ENCODE measurements at regions not wholly inside any gene's neighbourhood (a gene's known extent, or its start where the extent isn't known, plus 50 kb on each side); places are given as distances from the start of the nearest gene placed in this dataset.

GRCh38 chr11:112805658-112806057 is 155.6 kb upstream of the NCAM1 start:
- CTCF ChIA-PET (ENCODE audit: partially characterized antibody), result interaction anchor here (1.6 to 2.5 kb wide), 2 partner anchors 10 to 19 kb away, joined by 3 to 14 read pairs; no protein-coding TSS in a partner anchor
- DNase-seq (ENCODE audit: low read depth in 1 of 2, low spot score in 2 of 2), result no peak
- TF ChIP-seq USF2 (IDR thresholded peaks at IDR 0.05; ENCODE audit: low read length), result no peak
- no peak for TF ChIP-seq GTF2F1 (IDR thresholded peaks at IDR 0.05; ENCODE audit: borderline replicate concordance, low read depth, low read length)
- no peak for TF ChIP-seq CTBP2 (IDR thresholded peaks at IDR 0.05; ENCODE audit: borderline replicate concordance, insufficient read depth, insufficient read length, low read length)
- no peak for TF ChIP-seq POU5F1 (IDR thresholded peaks at IDR 0.05; ENCODE audit: low read depth, low read length)
- no peak for TF ChIP-seq ATF2 (IDR thresholded peaks at IDR 0.05; ENCODE audit: low read length)
- no peak for TF ChIP-seq CHD2 (IDR thresholded peaks at IDR 0.05; ENCODE audit: low read length)
- TF ChIP-seq RXRA (IDR thresholded peaks at IDR 0.05; ENCODE audit: insufficient read depth, low read depth, low read length), result no peak
- no peak for TF ChIP-seq RBBP5 (IDR thresholded peaks at IDR 0.05; ENCODE audit: borderline replicate concordance, low read depth, low read length)
- TF ChIP-seq EP300 (IDR thresholded peaks at IDR 0.05; ENCODE audit: borderline replicate concordance in 1 of 2, low read depth in 2 of 2, low read length in 2 of 2), result no peak
- TF ChIP-seq, protein P1, sequence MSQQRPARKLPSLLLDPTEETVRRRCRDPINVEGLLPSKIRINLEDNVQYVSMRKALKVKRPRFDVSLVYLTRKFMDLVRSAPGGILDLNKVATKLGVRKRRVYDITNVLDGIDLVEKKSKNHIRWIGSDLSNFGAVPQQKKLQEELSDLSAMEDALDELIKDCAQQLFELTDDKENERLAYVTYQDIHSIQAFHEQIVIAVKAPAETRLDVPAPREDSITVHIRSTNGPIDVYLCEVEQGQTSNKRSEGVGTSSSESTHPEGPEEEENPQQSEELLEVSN (IDR thresholded peaks at IDR 0.05), result no peak

More at GRCh38 chr11:112805658-112806057, 155.6 kb upstream of the NCAM1 start:
- Histone ChIP-seq H4K8ac (ENCODE audit: extremely low read depth, insufficient read depth, low read length) (no peak overlapping the region), H4K5ac (ENCODE audit: insufficient read length, low read depth, low read length) (no peak overlapping the region), H4K20me1 (replicated peaks in 1 of 2; ENCODE audit: control insufficient read depth in 1 of 2, insufficient read depth in 2 of 2, low read length in 2 of 2) (no peaks in the 10 kb centered on the region), H3K4me1 (replicated peaks in 1 of 4; ENCODE audit: control insufficient read depth in 3 of 4, insufficient read depth in 4 of 4, low read length in 3 of 4) (peaks cover 0 to 8% (median 8%) of the 10 kb centered on the region in 4 experiments; a peak in 5 of 7 replicates), H2BK12ac (ENCODE audit: low read depth, low read length) (no peak overlapping the region), H3K9ac (replicated peaks in 1 of 4; ENCODE audit: extremely low read depth in 1 of 4, low read depth in 3 of 4, low read length in 3 of 4) (0 out of 7 replicates have a peak overlapping the region, but pooled peaks of 1 of the 4 experiments have one; percentile 20), H3K56ac (replicated peaks; ENCODE audit: insufficient read length, low read depth, low read length) (no peak overlapping the region), H3K23ac (ENCODE audit: insufficient read length) (no peak overlapping the region), H3K14ac (ENCODE audit: insufficient read length) (no peak overlapping the region), H3K27me3 (replicated peaks in 1 of 4; ENCODE audit: control insufficient read depth in 3 of 4, extremely low read depth in 1 of 4, insufficient read depth in 3 of 4, low read length in 3 of 4) (no peaks in the 10 kb centered on the region; a peak in 1 of 7 replicates), H3K4me3 (ENCODE audit: extremely low read depth in 1 of 4, insufficient read depth in 2 of 4, low read depth in 3 of 4, low read length in 4 of 4) (no peak overlapping the region), H3K36me3 (ENCODE audit: control insufficient read depth in 2 of 4, insufficient read depth in 4 of 4, low read length in 3 of 4) (no peaks in the 10 kb centered on the region), H2BK120ac (replicated peaks; ENCODE audit: low read depth, low read length) (peak overlapping the region; percentile 24), H3K18ac (ENCODE audit: extremely low read depth, low read length) (no peak overlapping the region), H3K79me2 (ENCODE audit: control insufficient read depth in 1 of 2, insufficient read depth in 2 of 2, low read length in 2 of 2) (no peaks in the 10 kb centered on the region), H2BK20ac (ENCODE audit: low read length) (no peak overlapping the region), H2BK5ac (ENCODE audit: low read depth, low read length) (no peak overlapping the region), H2AFZ (ENCODE audit: low read length) (no peak overlapping the region), H3K79me1 (ENCODE audit: low read depth, low read length) (no peaks in the 10 kb centered on the region), H3K27ac (ENCODE audit: low read depth, low read length) (no peak overlapping the region), H3K4me2 (ENCODE audit: insufficient read depth in 1 of 2, low read depth in 2 of 2, low read length in 2 of 2) (no peak overlapping the region), H2AK5ac (ENCODE audit: low read depth, low read length) (no peak overlapping the region), H4K91ac (replicated peaks; ENCODE audit: insufficient read length, low read length) (peak overlapping the region; percentile 17), H2BK15ac (ENCODE audit: low read length) (peak overlapping the region; percentile 77; the same call in 1 of the 2 replicates), H3K4ac (replicated peaks; ENCODE audit: insufficient read length, low read depth, low read length) (no peak overlapping the region), H3K23me2 (ENCODE audit: low read depth, low read length) (no peaks in the 10 kb centered on the region), H3K9me3 (ENCODE audit: insufficient read depth in 2 of 2, low read depth in 1 of 2, low read length in 1 of 2) (no peaks in the 10 kb centered on the region)
- whole genome bisulfite sequencing, 2 experiments (ENCODE audit: extremely low coverage in 1 of 2, insufficient coverage in 1 of 2, insufficient read length in 1 of 2, insufficient replicate concordance in 2 of 2, low coverage in 1 of 2, low lambda C conversion rate in 2 of 2, missing lambda C conversion rate in 1 of 2), result 72% methylated on average over 3 of the region's 3 CpGs; no CpG with 5 or more reads in 1 of the 2 experiments
- no peak for FAIRE-seq
- POLR2A ChIA-PET (ENCODE audit: partially characterized antibody), result interaction anchor here (0.5 kb wide), 1 partner anchor 1151 kb away, joined by 3 read pairs; no protein-coding TSS in a partner anchor

Data from H1 (cell line).